Endothelial cell of umbilical vein (primary cell): ENCODE measurements at regions not wholly inside any gene's neighbourhood (a gene's known extent, or its start where the extent isn't known, plus 50 kb on each side); places are given as distances from the start of the nearest gene placed in this dataset.

Experiments
- BruUV-seq: library from RNA; stranded (reverse); fragments of 400-500 nt; replicated peaks from 2 replicates; lab custom pipeline; 2021; lab: Mats Ljungman, UMichigan
- CTCF ChIA-PET: fragments of 300-600, 350-600 bp; sonication (Branson Sonifier 250); formaldehyde crosslinking; loops from one replicate; lab custom pipeline; 2021; ENCODE audit warnings: antibody characterized with exemption, inconsistent platforms; lab: Charles Lee
- POLR2A ChIA-PET: fragments of 300-600, 350-600 bp; sonication (Branson Sonifier 250); formaldehyde crosslinking; loops from one replicate; lab custom pipeline; 2021; ENCODE audit warnings: antibody characterized with exemption, inconsistent platforms; lab: Charles Lee
- DNase-seq: peaks from one replicate; pipeline ENCODE4 v3.0.0-alpha.2; 2011; ENCODE audit warnings: low read depth, low spot score
- FAIRE-seq: peaks from 2 replicates; lab custom pipeline; 2011; peaks lifted over from hg19 to GRCh38; lab: Jason Lieb, UNC
- H2AFZ ChIP-seq: 2 replicates; pipeline ENCODE4 v1.6.0; 2012; ENCODE audit warnings: low read depth, low read length, control low read depth, inconsistent platforms
- H3K27ac ChIP-seq: 2 replicates; pipeline ENCODE4 v1.5.1; 2011; ENCODE audit warnings: low read depth, mild to moderate bottlenecking, control low read depth, low read length, moderate library complexity; ENCODE audit not compliant: insufficient read depth
- H3K27me3 ChIP-seq, 2 experiments: 2 replicates each; pipeline versions ENCODE4 v1.6.0 to v1.6.1; 2011; ENCODE audit warnings: low read length in 2 of 2, mixed read lengths in 1 of 2; ENCODE audit not compliant: control insufficient read depth in 2 of 2, insufficient read depth in 2 of 2
- H3K36me3 ChIP-seq, 2 experiments: 2 replicates in 1 of 2; 3 replicates in 1 of 2; pipeline ENCODE4 v1.5.1; 2011; ENCODE audit warnings: low read length in 2 of 2, mild to moderate bottlenecking in 1 of 2, moderate library complexity in 1 of 2; ENCODE audit not compliant: control insufficient read depth in 2 of 2, insufficient read depth in 2 of 2; ENCODE audit errors: extremely low read depth in 1 of 2
- H3K4me1 ChIP-seq: 3 replicates; pipeline ENCODE4 v1.5.1; 2011; ENCODE audit warnings: mild to moderate bottlenecking, low read length; ENCODE audit not compliant: control insufficient read depth, insufficient read depth; ENCODE audit errors: extremely low read depth
- H3K4me2 ChIP-seq: 2 replicates; pipeline ENCODE4 v1.6.1; 2011; ENCODE audit warnings: low read length, control low read depth, mixed read lengths; ENCODE audit not compliant: insufficient read depth
- H3K4me3 ChIP-seq, 3 experiments: fragments of 200-600 bp in 1 of 3; sonication (generic), shearing (Covaris generic) in 1 of 3; replicated peaks in 1 of 3; 2 replicates each; pipeline ENCODE4 v1.5.1; 2011 to 2016; ENCODE audit warnings: control low read depth in 3 of 3, low read length in 3 of 3, mild to moderate bottlenecking in 2 of 3, inconsistent platforms in 1 of 3, low read depth in 1 of 3, moderate library complexity in 1 of 3; ENCODE audit not compliant: insufficient read depth in 1 of 3
- H3K79me2 ChIP-seq: 2 replicates; pipeline ENCODE4 v1.6.0; 2012; ENCODE audit warnings: low read length, inconsistent platforms; ENCODE audit not compliant: control insufficient read depth, insufficient read depth
- H3K9ac ChIP-seq: replicated peaks from 2 replicates; pipeline ENCODE3; 2011; ENCODE audit warnings: low read length, control low read depth; ENCODE audit not compliant: insufficient read depth; ENCODE audit errors: extremely low read depth
- H3K9me1 ChIP-seq: replicated peaks from 3 replicates; pipeline ENCODE4 v1.6.0; 2011; ENCODE audit warnings: mild to moderate bottlenecking, low read length; ENCODE audit not compliant: control insufficient read depth, insufficient read depth; ENCODE audit errors: extremely low read depth
- H3K9me3 ChIP-seq: replicated peaks from 2 replicates; pipeline ENCODE4 v1.5.1; 2012; ENCODE audit warnings: low read length, inconsistent platforms; ENCODE audit not compliant: control insufficient read depth, insufficient read depth
- H4K20me1 ChIP-seq: replicated peaks from 2 replicates; pipeline ENCODE3; 2011; ENCODE audit warnings: mild to moderate bottlenecking, low read length; ENCODE audit not compliant: control insufficient read depth, insufficient read depth; ENCODE audit errors: extremely low read depth
- CTCF ChIP-seq, 2 donors: IDR thresholded peaks; 1 replicate in 1 of 2; 2 replicates in 1 of 2; pipeline ENCODE4 v1.5.1; 2011; ENCODE audit warnings: low read length in 2 of 2, mild to moderate bottlenecking in 2 of 2, moderate library complexity in 2 of 2, control low read depth in 1 of 2, inconsistent platforms in 1 of 2, low read depth in 1 of 2; ENCODE audit not compliant: insufficient read depth in 1 of 2; ENCODE audit errors: extremely low read depth in 1 of 2
- EZH2 ChIP-seq: IDR thresholded peaks from 2 replicates; pipeline ENCODE4 v1.6.1; 2012; ENCODE audit warnings: borderline replicate concordance, low read depth, mild to moderate bottlenecking, moderate library complexity, low read length, inconsistent platforms; ENCODE audit not compliant: severe bottlenecking
- FOS ChIP-seq: IDR thresholded peaks from 2 replicates; pipeline ENCODE4 v1.6.1; 2011; ENCODE audit warnings: mild to moderate bottlenecking, low read length, moderate library complexity, borderline replicate concordance; ENCODE audit not compliant: insufficient read depth
- GATA2 ChIP-seq: IDR thresholded peaks from 2 replicates; pipeline ENCODE4 v1.7.0; 2011; ENCODE audit warnings: low read depth, mild to moderate bottlenecking, moderate library complexity, mixed read lengths, low read length; ENCODE audit not compliant: insufficient read length, insufficient read depth
- JUN ChIP-seq: IDR thresholded peaks from 2 replicates; pipeline ENCODE4 v1.6.1; 2011; ENCODE audit warnings: borderline replicate concordance, low read depth; ENCODE audit not compliant: insufficient read length, insufficient read depth
- MAX ChIP-seq: IDR thresholded peaks from 2 replicates; pipeline ENCODE4 v1.6.1; 2011; ENCODE audit not compliant: insufficient read depth, insufficient read length
- MYC ChIP-seq: IDR thresholded peaks from one replicate; pipeline ENCODE4 v1.6.1; 2011; ENCODE audit warnings: mild to moderate bottlenecking, low read depth, low read length
- POLR2A ChIP-seq: IDR thresholded peaks from 2 replicates; pipeline ENCODE4 v1.6.1; 2012; ENCODE audit warnings: low read depth, mild to moderate bottlenecking, control low read depth, low read length
- POLR2AphosphoS5 ChIP-seq: IDR thresholded peaks from 2 replicates; pipeline ENCODE4 v1.6.1; 2012; ENCODE audit warnings: low read depth, mild to moderate bottlenecking, control low read depth, low read length, moderate library complexity; ENCODE audit not compliant: insufficient read depth
- dilution Hi-C: fragments of 300-500 bp; cut with MboI; formaldehyde crosslinking; loops from one replicate; pipeline ENCODE4 v1.15.0; 2019; ENCODE audit warnings: low sequenced_read_pairs; ENCODE audit not compliant: extremely low pct_ligation_motif_present
- intact Hi-C: fragments of 100-400 bp; cut with micrococcal nuclease; formaldehyde crosslinking; loops from one replicate; pipeline ENCODE4 v1.10.0; 2022

- intact Hi-C loops: no loop called here
- CTCF ChIA-PET: no interaction called here
- H3K4me3 ChIP-seq: no peak overlapping the region
- H3K9me3 ChIP-seq: no peaks in the 10 kb centered on the region
- H4K20me1 ChIP-seq: no peaks in the 10 kb centered on the region
- no peak overlapping the region for H3K9ac ChIP-seq
- no peaks in the 10 kb centered on the region for H3K27me3 ChIP-seq
- BruUV-seq: no TSS peak
- no peaks in the 10 kb centered on the region for H3K79me2 ChIP-seq
- H3K4me1 ChIP-seq: no peaks in the 10 kb centered on the region
- no peak overlapping the region for H3K27ac ChIP-seq
- FAIRE-seq (no peak), DNase-seq (no peak)
- no peaks in the 10 kb centered on the region for H3K9me1 ChIP-seq
- TF ChIP-seq MYC (no peak), CTCF (IDR thresholded peaks at IDR 0.05; ENCODE audit: extremely low read depth in 1 of 2, insufficient read depth in 1 of 2, low read depth in 1 of 2, low read length in 2 of 2) (no peak), POLR2A (no peak), JUN (no peak), POLR2AphosphoS5 (no peak), MAX (no peak), EZH2 (no peak), GATA2 (no peak), FOS (no peak)
- no peaks in the 10 kb centered on the region for H3K36me3 ChIP-seq
- dilution Hi-C loops: no loop called here
- no peak overlapping the region for H2AFZ ChIP-seq
- no peak overlapping the region for H3K4me2 ChIP-seq
- POLR2A ChIA-PET: no interaction called here
Measured at GRCh38 chr2:78154586-78154985, 632.4 kb upstream of the LRRTM4 start.
